HUES6 (cell line): ENCODE measurements at regions not wholly inside any gene's neighbourhood (a gene's known extent, or its start where the extent isn't known, plus 50 kb on each side); places are given as distances from the start of the nearest gene placed in this dataset.
A peak's percentile ranks its signal among the peaks of the same experiment; 100 is the strongest.
"Not testable (repeated sequence)": the region's sequence is repeated elsewhere in the genome, so short reads cannot be mapped to it uniquely, and the experiment has no call there.

Source experiments
- H3K27ac ChIP-seq: 2 replicates; pipeline ENCODE4 v1.7.0; 2013; ENCODE audit warnings: low read depth, mild to moderate bottlenecking, low read length, inconsistent platforms
- H3K27me3 ChIP-seq: 2 replicates; pipeline ENCODE4 v1.6.1; 2013; ENCODE audit warnings: low read length; ENCODE audit not compliant: control insufficient read depth, insufficient read depth
- H3K36me3 ChIP-seq: 2 replicates; pipeline ENCODE4 v1.6.1; 2013; ENCODE audit warnings: low read length; ENCODE audit not compliant: control insufficient read depth, insufficient read depth
- H3K4me1 ChIP-seq: 2 replicates; pipeline ENCODE4 v1.6.1; 2013; ENCODE audit warnings: low read length; ENCODE audit not compliant: control insufficient read depth, insufficient read depth
- H3K4me3 ChIP-seq: 2 replicates; pipeline ENCODE4 v1.5.1; 2013; ENCODE audit warnings: low read depth, low read length
- H3K9ac ChIP-seq: one replicate; pipeline ENCODE4 v1.6.1; 2013; ENCODE audit warnings: mild to moderate bottlenecking, low read length
- H3K9me3 ChIP-seq: 2 replicates; pipeline ENCODE4 v1.6.1; 2013; ENCODE audit warnings: low read depth, low read length; ENCODE audit not compliant: control insufficient read depth, insufficient read depth

DNA sequence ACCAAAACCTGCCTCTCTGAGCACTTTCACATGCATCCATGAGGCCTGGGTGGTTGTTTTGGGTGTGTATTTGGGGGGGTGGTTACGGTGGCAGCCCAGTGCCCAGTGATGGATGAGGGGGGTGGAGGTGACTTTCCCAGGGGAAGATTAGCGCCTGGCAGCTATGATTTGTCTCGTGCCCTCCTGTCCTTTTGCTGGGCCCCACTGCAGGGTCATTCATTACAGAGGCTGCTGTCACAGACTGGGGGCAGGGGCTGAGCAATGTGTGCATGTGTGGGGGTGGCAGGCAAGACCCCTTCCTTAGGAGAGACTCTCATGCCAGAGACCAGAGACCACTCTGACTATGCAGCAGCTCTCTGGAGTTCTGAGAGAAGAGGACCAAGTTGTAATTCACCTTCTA is 93.7 kb downstream of the MRM1 start:
- no peaks in the 10 kb centered on the region for H3K9me3 ChIP-seq
- H3K27ac ChIP-seq: no peak overlapping the region
- no peak overlapping the region for H3K4me3 ChIP-seq
- H3K4me1 ChIP-seq: peaks cover 4% of the 10 kb centered on the region; the same call in 1 of the 2 replicates
- no peaks in the 10 kb centered on the region for H3K36me3 ChIP-seq
- peaks cover 32% of the 10 kb centered on the region; the same call in 1 of the 2 replicates for H3K27me3 ChIP-seq
- no peak overlapping the region for H3K9ac ChIP-seq

DNA sequence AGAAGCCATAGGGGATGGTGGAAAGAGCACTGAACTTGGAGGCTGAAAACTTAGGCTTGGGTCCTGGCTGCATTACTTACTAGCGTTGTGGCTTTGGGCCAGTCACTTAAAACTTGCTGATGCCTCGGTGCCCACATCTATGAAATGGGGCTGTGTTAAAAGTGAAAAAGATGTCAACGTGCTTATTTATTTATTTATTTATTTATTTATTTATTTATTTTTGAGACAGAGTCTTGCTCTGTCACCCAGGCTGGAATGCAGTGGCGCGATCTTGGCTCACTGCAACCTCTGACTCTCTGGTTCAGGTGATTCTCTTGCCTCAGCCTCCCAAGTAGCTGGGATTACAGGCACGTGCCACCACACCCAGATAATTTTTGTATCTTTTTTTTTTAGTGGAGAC is 94.3 kb downstream of the MRM1 start:
- H3K9me3 ChIP-seq, H3K4me1 ChIP-seq, H3K4me3 ChIP-seq, H3K27ac ChIP-seq, H3K36me3 ChIP-seq, H3K9ac ChIP-seq: not testable (repeated sequence)
- peaks cover 38% of the 10 kb centered on the region; the same call in 1 of the 2 replicates for H3K27me3 ChIP-seq

DNA sequence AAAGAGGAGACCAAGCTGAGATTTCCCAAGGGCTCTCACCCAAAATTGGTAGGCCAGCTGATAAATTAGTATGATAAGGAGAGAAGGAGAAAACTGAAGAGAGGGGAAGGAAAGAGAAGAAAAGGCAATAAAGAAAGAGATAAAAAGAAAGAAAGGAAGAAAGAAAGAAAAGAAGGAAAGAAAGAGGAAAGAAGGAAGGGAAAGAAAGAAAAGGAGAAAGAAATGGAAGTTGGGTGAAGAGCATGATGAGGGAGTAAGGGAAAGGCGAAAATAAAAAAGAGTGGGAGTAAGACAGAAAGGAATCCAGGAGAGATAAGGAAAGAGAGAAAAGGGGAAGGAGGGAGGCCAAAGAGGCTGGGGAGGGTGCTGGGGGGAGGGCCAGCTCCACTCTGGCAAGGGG is 95.4 kb downstream of the MRM1 start:
- peaks cover 4% of the 10 kb centered on the region; the same call in 1 of the 2 replicates for H3K4me1 ChIP-seq
- no peaks in the 10 kb centered on the region for H3K9me3 ChIP-seq
- H3K27ac ChIP-seq: no peak overlapping the region
- H3K27me3 ChIP-seq: peaks cover 49% of the 10 kb centered on the region
- no peak overlapping the region for H3K4me3 ChIP-seq
- H3K36me3 ChIP-seq: no peaks in the 10 kb centered on the region
- H3K9ac ChIP-seq: no peak overlapping the region

DNA sequence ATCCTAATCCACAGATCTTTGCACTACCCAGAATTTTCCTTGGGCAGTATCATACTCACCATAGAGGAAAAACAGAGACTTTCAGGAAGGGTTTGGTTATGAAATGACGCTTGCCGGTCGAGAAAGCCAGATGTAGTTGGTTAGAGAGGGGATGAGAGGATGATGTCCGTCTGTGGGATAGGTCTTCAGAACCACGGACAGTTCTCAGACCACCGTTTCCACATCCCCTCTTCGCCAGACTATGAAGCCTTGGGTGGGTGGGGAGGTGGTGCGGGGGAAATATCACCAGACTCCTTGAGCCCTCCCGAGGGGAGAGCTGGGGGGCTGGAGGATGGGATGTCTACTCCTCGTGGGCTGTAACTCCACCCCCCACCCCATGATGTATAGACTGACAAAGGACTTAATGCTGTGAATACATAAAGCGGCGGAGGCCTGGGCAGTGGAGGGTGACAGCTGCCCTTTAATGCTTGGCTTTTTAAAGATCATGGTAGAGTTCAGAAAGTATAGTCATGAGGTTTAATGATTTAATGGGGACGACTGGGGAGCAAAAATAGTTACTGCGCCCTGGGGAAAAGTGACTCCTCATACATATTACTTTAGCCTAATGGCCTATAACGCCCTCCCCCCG is 96.6 kb downstream of the MRM1 start:
- H3K4me3 ChIP-seq: no peak overlapping the region
- no peaks in the 10 kb centered on the region; the same call in 1 of the 2 replicates for H3K4me1 ChIP-seq
- H3K9ac ChIP-seq: no peak overlapping the region
- no peaks in the 10 kb centered on the region for H3K9me3 ChIP-seq
- no peaks in the 10 kb centered on the region for H3K36me3 ChIP-seq
- no peak overlapping the region for H3K27ac ChIP-seq
- peaks cover 62% of the 10 kb centered on the region for H3K27me3 ChIP-seq

DNA sequence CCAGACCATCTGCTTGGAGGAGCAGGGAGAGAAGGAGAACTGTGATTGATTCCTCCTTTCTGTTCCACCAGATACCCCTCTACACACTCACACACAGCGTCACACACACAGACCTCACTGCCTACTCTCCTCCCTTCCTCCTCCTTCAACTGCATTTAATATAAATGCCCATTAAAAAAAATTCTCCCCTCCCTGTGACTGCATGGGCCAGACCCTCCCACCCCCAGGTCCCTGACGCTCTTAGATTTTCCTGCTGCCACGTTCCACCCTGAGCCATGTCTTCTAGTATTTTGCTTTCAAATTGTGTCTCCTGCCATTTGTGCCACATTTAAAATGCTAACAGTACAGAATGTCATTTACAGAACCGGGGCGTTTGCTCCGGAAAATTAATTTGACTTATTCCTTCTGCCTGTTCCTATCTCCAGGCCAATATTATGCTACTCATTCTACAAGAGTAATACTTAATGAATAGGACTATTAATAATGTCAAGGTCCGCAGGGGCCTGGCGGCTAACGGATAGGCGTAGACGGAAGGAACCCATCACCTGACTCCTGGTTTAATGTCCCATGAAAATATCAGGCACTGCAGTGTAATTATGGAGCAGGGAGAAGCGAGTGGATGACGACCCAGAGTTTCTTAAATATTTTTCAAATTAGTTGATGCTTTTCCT is 100.2 kb downstream of the MRM1 start:
- Histone ChIP-seq H3K27ac (no peak overlapping the region), H3K36me3 (no peaks in the 10 kb centered on the region), H3K9ac (no peak overlapping the region), H3K27me3 (peaks cover 84% of the 10 kb centered on the region), H3K9me3 (no peaks in the 10 kb centered on the region), H3K4me1 (no peaks in the 10 kb centered on the region), H3K4me3 (no peak overlapping the region)

DNA sequence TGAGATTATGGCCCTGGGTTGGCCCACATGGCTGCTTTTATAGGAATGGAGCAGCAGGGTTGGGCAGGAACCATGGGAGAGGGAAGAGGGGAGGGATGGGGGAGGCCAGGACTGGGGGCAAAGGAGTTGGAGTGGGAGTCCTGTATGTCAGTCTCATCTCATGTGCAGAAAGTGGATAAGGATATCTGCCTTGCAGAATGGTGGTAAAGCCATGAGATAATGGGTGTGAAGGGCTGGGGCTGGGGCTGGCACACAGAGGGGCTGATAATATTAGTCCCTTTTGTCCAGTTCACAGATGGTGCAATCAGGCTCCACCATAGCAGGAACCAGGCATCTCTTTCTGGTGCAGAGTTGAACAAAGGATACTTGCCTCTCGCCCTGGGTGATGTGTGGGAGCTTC is 101.3 kb downstream of the MRM1 start:
- peaks cover 81% of the 10 kb centered on the region for H3K27me3 ChIP-seq
- no peaks in the 10 kb centered on the region for H3K9me3 ChIP-seq
- H3K27ac ChIP-seq: no peak overlapping the region
- no peak overlapping the region for H3K9ac ChIP-seq
- no peak overlapping the region for H3K4me3 ChIP-seq
- no peaks in the 10 kb centered on the region for H3K4me1 ChIP-seq
- H3K36me3 ChIP-seq: no peaks in the 10 kb centered on the region

DNA sequence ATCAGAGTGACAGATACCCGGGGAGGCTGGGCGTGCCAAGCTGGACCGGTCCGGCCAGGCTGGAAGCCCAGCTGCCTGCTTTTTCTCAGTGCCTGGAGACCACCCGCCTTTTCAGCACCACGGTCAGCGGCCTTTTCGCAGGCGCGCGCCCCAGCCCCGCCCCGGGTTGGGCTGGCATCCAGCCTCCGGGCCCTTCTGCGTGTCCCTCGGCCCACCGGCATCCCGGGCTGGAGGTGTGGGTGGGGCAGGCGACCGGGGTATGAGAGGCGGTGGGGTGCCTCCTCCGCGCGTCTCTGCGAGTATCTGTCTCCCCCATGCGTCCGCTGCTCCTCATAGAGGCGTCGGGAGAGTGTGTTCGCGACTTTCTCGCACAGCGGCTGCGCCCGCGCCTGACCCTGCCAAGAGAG is 102.5 kb downstream of the MRM1 start:
- H3K9me3 ChIP-seq: no peaks in the 10 kb centered on the region
- peak overlapping the region; percentile 52 for H3K4me3 ChIP-seq
- peaks cover 72% of the 10 kb centered on the region for H3K27me3 ChIP-seq
- no peak overlapping the region for H3K27ac ChIP-seq
- no peaks in the 10 kb centered on the region for H3K36me3 ChIP-seq
- no peak overlapping the region for H3K9ac ChIP-seq
- no peaks in the 10 kb centered on the region for H3K4me1 ChIP-seq

DNA sequence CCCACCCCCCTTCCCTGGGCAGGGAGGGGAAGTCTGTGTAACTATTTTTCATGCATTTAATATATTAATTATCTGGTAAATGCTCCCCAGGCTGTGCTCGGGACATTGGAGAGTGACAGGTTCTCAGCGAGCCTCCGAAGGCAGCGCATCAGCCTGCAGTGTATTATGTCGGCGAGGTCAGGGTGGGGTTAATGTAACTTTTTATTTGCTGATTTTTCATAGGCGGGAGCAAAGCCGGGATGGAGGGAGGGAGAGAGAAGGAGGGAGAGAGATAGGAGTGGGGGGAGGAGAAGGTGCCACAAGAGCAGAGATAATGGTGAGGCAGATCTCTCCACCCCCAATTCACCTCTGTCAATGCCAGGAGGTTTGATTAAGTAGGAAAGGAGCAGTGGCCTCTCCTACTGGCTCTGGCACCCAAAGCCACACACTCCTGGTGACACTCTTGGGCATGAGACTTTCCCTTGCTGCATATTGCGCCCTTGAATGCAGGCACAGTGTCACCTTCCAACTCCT is 104.0 kb downstream of the MRM1 start:
- Histone ChIP-seq H3K9me3 (no peaks in the 10 kb centered on the region), H3K4me3 (no peak overlapping the region), H3K27me3 (peaks cover 57% of the 10 kb centered on the region), H3K4me1 (no peaks in the 10 kb centered on the region), H3K27ac (no peak overlapping the region), H3K36me3 (no peaks in the 10 kb centered on the region), H3K9ac (no peak overlapping the region)

DNA sequence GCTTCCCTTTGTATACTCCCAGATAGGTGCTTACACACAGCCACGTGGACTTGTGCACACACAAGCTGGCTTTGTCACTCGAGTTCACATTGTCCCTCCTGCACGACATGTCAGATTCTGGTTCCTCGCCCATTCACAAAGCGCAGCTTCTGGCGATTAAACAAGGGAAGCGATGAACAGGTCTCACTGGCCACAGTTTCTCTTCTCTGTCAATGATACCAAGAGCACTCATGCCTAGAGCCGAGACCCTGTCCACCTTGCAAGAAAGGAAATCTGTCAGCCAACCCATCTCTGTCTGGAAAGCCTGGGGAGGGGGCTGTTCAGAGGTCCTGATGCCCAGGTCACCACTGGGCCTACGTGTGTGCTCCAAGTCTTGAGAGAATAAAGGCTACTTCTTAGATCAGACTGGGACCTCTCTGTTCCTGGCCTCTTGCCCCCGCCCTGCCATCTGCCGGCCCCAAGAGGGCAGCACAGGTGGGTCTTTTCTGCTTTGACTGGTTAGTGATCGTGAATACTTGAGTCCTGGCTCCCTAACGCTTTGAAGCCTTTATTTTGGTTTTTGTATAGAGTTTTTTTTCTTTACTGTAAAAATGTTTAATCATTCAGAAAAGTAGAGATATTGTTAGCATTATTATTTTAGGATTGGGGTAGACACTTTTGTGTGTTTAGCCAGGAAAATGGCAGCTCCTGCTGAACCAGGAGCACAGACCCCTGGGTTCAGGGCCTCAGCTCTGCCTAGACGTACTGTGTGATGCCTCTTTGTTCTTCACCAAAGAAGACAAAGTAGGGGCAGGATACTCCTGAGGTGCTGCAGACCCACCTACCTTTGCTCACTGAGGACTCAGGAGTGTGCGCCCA is 104.7 kb downstream of the MRM1 start:
- no peaks in the 10 kb centered on the region for H3K9me3 ChIP-seq

DNA sequence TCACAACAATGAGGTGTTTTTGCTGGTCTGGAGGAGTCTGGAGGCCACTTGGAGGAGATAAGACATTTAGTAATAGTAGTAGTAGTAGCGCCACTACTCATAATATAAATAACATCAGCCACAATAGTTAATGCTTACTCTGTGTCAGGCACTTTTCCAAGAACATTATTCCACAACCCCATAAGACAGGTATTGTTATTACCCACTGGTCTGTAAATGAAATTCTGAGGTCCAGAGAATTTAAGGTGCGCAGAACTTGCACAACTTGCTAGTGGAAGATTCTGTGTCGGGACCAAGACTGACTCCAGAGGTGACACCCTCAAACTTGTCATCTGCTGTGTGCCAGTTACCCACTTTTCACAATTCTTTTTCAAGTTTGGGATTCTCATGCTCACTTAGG is 106.5 kb downstream of the MRM1 start:
- Histone ChIP-seq H3K9ac (no peak overlapping the region), H3K27ac (no peak overlapping the region), H3K36me3 (no peaks in the 10 kb centered on the region), H3K27me3 (peaks cover 31% of the 10 kb centered on the region), H3K4me3 (no peak overlapping the region), H3K4me1 (no peaks in the 10 kb centered on the region), H3K9me3 (no peaks in the 10 kb centered on the region)

More for the DNA sequence above, 104.7 kb downstream of the MRM1 start:
- Histone ChIP-seq H3K9ac (no peak overlapping the region), H3K4me1 (no peaks in the 10 kb centered on the region), H3K4me3 (no peak overlapping the region), H3K27me3 (peaks cover 49% of the 10 kb centered on the region), H3K27ac (no peak overlapping the region), H3K36me3 (no peaks in the 10 kb centered on the region)

DNA sequence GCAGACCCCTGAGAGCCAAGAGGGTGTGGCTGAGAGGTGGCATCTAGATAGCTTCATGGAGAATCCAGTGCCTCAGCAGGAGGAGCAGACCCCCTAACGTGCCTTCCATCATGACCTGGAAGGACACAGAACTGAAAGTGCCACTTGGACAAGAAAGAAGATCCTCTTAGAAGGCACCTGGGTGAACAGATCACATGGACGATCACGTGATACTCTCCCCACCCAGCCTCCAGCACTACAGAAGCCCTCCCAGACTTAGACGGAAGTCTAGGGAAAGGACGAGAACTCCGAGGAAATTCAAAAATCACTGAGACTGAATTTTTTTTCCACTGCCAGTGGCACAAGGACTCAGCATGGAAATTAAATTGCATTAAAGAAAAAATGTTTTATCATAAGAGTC is 113.4 kb downstream of the MRM1 start:
- H3K9me3 ChIP-seq: no peaks in the 10 kb centered on the region
- H3K36me3 ChIP-seq: no peaks in the 10 kb centered on the region
- no peak overlapping the region for H3K9ac ChIP-seq
- no peaks in the 10 kb centered on the region for H3K27me3 ChIP-seq
- no peaks in the 10 kb centered on the region for H3K4me1 ChIP-seq
- H3K27ac ChIP-seq: no peak overlapping the region
- H3K4me3 ChIP-seq: no peak overlapping the region
